ENCODE measurements at regions not wholly inside any gene's neighbourhood (a gene's known extent, or its start where the extent isn't known, plus 50 kb on each side); places are given as distances from the start of the nearest gene placed in this dataset.

DNA sequence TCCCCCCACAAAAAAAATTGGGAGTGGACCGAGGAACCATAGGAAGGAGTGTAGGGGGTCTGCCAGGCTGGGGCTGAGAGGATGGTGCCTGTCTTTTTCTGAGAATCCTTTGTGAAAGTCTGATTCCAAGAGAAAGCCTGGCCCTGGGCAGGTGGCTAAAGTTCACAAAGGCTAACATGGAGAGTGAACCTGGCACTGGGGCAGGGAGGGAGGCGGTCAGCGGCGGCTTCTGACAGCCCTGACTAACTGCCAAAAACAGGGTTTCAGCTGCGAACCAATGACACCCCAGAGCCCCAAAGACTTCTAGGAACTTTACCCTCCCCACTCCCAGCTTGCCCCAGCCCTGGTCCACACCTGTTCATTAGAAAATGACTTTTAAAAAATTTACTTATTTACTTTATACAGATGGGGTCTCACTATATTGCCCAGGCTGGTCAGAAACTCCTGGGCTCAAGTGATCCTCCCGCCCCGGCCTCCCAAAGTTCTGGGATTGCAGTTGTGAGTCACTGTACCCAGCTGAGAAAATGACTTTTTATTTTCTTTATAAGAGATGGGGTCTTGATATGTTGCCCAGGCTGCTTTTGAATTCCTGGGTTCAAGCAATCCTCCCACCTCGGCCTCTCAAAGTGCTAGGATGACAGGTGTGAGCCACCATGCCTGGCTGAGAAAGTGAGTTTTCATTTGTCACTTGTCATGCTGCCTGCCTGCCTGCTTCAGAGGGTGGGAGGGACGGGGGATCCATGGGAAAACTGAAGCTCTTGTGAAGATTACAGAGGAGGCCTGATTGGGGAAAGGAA, 61.0 kb upstream of the DUSP5 start:
- DNase-seq = no peak

DNA sequence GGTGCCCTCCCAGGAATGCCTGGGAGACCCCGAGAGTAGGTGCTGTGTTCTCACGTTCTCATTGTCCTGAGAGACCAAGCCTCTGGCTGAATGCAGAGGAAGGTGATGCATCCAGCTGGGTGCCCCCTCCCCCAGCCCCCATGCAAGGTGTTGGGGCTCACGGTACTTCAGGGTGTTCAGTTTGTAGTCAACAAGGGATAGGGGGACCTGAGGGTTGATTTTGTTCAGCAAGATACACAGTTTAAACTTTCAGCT, 60.4 kb upstream of the DUSP5 start:
- DNase-seq = no peak

DNA sequence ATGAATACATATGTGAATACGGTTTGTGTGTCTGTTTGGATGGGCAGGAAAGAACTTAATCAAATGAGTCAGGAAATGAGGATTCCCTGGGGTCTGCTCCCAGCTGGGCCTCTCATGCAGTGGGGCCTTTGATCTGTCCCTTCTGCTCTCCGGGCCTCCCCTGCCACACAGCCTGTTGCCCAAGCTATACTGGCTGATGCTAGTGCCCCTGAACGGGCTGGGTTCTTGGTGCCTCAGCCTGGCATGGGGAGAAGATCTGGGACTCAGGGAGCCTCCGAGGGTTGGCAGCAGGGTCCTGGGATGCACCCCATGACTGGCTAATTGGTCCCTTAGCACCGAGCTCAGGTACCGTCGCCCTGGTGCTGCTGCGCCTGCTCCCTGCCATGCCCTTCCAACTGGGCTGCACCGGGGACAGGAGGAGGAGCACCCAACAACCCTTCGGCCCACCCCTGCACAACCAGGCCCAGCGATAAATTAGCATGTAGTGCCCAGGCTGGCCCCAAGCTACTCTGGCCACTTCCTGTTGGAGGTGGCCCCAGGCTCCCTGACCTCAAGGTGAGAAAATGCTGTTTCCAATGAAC, 59.9 kb upstream of the DUSP5 start:
- DNase-seq = no peak

DNA sequence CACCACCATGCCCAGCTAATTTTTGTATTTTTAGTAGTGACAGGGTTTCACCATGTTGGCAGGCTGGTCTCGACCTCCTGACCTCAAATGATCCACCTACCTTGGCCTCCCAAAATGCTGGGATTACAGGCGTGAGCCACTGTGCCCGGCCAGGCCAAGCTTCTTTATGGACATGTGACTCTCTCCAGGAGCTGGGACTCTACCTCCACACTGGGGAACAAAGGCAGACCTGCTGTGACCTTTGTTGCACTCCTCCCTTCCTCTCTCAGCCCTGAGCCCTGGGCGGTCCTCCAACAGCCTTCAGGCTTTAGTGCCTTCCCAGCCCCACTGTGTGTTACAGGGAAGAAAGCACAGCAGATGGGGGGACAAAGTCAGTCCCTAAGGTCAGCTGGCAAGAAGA, 55.0 kb upstream of the DUSP5 start:
- DNase-seq = no peak

DNA sequence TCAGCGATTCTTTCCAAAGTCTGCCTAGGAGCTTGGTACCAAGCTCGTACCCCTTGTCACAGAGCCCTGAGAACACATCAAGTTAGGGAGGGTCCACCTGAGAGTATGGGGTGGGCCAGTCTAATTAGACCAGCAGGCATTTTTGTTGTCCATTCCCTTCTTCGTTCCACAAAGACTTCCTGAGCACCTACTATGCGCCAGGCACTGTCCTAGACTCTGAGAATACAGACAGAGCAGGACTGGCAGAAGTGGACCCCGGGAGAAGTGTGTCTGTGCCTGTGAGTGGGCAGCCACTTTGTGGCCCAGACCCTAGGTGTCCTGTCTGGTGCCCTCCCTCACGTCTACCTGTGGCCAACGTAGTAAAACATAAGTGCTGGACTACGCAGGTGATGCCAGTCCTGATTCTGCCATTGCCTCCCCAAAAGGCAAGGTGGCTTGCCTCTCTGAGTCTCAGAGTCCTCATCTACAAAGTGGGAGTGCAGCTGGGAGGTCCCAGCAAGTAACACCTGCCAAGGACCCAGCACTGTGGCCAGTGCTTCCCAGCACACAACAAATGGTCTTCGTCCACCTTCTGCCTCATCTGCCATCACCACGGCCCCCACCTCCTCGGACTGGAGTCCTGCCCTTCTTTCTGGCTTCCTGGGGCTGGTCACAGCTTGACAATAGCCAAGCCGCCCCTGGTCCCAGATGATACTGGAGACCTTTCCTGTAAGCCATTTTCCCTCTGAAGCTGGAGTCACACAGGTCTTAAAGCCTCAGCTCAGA, 54.3 kb upstream of the DUSP5 start:
- DNase-seq = no peak

DNA sequence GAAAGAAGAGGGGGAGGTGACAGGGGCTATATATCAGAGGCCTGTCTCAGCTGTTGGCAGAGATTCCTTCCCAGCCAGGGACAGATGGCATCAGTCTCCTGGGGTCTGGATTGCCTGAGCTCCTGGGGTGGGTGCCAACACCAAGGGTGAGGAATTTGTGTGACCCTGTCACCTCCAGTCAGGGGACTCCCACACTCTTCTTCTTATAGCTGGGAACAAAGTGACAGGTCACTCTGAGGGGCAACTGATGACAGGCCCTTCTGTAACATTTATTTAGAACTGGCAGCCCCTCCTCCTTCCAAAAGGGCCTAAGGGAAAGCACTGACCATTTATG, 53.7 kb upstream of the DUSP5 start:
- no peak for DNase-seq

DNA sequence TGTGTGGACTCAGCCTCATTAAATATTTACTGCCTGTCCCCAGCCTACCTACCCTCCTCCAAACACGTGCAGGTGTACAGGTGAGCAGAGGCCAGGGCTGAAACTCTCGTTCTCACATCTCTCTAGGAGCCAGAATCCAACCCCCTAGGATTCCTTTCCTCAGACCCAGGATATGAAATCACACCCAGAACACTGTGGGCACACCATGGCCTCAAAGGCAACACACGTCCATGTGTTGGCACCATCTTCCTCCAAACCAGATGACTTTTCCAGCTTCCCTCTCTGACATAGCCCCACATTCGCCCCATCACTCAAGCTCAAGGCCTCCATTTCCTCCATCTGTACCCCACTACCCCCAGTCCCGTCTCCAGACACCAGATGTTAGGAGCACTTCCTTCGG, 51.8 kb upstream of the DUSP5 start:
- DNase-seq = no peak

DNA sequence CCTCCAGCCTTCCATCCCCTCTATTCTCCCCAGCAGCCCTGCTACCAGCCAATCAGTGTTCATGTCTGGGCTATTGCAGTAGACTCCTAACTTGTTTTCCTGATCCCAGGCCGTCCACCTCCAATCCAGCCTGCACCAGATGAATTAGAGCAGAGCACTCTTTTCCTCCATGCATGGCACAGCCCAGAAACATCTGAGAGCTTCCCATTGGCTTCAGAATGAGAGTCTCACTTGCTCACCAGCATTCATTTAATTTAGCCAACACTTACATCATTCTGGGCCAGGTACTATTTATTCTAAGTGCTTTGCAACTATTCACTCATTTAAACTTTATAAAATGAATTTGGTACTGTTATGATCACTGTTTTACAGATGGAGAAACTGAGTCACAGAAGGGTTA, 51.4 kb upstream of the DUSP5 start:
- no peak for DNase-seq

DNA sequence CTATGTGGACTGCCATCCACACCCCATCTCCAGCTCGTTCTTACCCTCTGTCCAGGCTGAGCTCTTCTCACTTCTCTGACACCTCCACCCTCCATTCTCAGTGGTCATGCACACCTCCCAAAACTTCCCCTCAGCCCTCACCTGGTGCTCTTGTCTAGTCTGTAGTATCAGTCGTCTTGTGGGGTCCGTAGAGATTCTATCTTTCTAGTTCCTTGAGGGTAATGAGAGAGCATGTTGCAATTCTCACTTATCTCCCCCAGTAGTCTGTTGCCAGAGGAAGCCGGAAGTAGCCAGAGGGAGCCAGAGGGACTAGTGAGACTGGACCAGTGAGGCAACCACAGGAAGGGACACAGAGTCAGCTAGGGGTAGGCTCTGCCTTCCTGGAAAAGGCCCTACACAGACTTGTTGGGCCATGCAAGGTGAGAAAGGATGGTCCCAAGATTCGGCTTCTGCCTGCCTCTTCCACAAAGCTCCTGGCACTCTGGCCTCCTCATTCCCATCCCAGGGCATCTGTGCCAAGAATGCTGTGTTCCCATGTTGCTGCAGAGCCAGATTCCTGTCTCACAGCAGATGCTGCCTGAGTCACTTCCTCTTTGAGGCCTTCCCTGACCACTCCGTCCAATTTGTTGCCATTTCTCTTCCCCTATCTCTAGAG, 50.6 kb upstream of the DUSP5 start:
- DNase-seq = peak; percentile 36 to 44

DNA sequence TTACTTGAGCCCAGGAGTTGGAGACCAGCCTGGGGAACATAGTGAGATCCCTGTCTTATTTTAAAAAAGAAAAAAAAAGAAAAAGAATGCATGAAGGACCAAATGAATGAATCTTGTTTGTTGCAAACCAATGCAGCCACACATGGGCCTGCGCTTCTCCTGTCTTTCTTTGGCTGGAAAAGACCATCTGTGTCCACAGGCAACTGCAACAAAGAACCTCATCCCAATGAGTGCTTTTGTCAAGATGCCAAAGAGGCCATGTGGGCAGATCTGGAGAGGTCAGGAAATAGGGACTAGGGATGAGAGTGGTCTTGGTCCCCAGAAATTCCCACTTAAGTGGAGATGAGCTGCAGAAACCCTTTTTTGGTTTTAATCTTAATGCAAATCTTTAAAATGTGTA, 49.8 kb upstream of the DUSP5 start:
- no peak for DNase-seq
